ENCODE measurements at regions not wholly inside any gene's neighbourhood (a gene's known extent, or its start where the extent isn't known, plus 50 kb on each side); places are given as distances from the start of the nearest gene placed in this dataset.

GRCh38 chr13:44045180-44045562 lies 165.5 kb downstream of the LACC1 start:
- peaks cover 5% of the 10 kb centered on the region for H3K27me3 ChIP-seq (ENCODE audit: control insufficient read depth, insufficient read depth, low read length)
- no peaks in the 10 kb centered on the region for H3K9me3 ChIP-seq (ENCODE audit: control insufficient read depth, insufficient read depth, low read depth, low read length)
- DNase-seq (ENCODE audit: low read depth in 2 of 2): no peak
- H3K79me2 ChIP-seq (ENCODE audit: control insufficient read depth, insufficient read depth, low read length): no peaks in the 10 kb centered on the region
- H3K9ac ChIP-seq (ENCODE audit: insufficient read depth, low read length): no peak overlapping the region
- H3K4me3 ChIP-seq (replicated peaks in 1 of 4; ENCODE audit: control extremely low read depth in 1 of 4, insufficient read depth in 1 of 4, low read depth in 3 of 4, low read length in 4 of 4): no peak overlapping the region
- H4K20me1 ChIP-seq (ENCODE audit: control insufficient read depth, extremely low read depth, insufficient read depth, low read length): no peaks in the 10 kb centered on the region
- H3K27ac ChIP-seq (ENCODE audit: insufficient read depth, low read length): no peak overlapping the region
- TF ChIP-seq EZH2 (IDR thresholded peaks at IDR 0.05; ENCODE audit: low read length, missing control alignments): no peak
- TF ChIP-seq, protein P1, sequence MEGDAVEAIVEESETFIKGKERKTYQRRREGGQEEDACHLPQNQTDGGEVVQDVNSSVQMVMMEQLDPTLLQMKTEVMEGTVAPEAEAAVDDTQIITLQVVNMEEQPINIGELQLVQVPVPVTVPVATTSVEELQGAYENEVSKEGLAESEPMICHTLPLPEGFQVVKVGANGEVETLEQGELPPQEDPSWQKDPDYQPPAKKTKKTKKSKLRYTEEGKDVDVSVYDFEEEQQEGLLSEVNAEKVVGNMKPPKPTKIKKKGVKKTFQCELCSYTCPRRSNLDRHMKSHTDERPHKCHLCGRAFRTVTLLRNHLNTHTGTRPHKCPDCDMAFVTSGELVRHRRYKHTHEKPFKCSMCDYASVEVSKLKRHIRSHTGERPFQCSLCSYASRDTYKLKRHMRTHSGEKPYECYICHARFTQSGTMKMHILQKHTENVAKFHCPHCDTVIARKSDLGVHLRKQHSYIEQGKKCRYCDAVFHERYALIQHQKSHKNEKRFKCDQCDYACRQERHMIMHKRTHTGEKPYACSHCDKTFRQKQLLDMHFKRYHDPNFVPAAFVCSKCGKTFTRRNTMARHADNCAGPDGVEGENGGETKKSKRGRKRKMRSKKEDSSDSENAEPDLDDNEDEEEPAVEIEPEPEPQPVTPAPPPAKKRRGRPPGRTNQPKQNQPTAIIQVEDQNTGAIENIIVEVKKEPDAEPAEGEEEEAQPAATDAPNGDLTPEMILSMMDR (conservative IDR thresholded peaks at IDR 0.05 in 1 of 2, IDR thresholded peaks at IDR 0.05 in 1 of 2; ENCODE audit: low read depth in 1 of 2, low read length in 2 of 2): no peak
- no peaks in the 10 kb centered on the region for H3K36me3 ChIP-seq (ENCODE audit: control insufficient read depth, insufficient read depth, low read length)
- H3K4me1 ChIP-seq (ENCODE audit: control insufficient read depth, extremely low read depth, insufficient read depth, low read length): no peaks in the 10 kb centered on the region
- no peak overlapping the region for H3K4me2 ChIP-seq (ENCODE audit: extremely low read depth, insufficient read depth, low read length)
- H2AFZ ChIP-seq (ENCODE audit: low read length): no peak overlapping the region

DNA sequence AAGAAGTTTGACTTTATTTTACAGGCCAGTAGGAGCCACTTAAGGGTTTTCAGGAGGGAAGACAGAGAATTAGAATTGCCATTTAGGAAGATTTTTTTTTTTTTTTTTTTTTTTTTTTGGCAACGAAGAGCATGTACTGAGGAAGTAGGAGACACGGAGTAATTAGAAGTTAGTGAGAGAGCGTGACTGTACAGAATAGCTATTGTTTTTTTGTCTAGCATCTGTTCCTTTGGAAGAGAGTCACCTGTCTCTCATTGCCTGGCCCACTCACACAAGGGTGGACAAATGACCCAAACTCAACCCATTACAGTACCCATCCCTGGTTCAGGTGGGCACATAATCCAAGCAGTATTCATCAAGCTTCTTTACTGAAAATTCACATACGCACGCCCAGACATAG lies 166.7 kb downstream of the LACC1 start:
- DNase-seq (ENCODE audit: low read depth in 2 of 2): no peak
- Histone ChIP-seq H3K9ac (ENCODE audit: insufficient read depth, low read length) (no peak overlapping the region), H3K4me3 (replicated peaks in 1 of 4; ENCODE audit: control extremely low read depth in 1 of 4, insufficient read depth in 1 of 4, low read depth in 3 of 4, low read length in 4 of 4) (no peak overlapping the region), H3K36me3 (ENCODE audit: control insufficient read depth, insufficient read depth, low read length) (no peaks in the 10 kb centered on the region), H3K4me2 (ENCODE audit: extremely low read depth, insufficient read depth, low read length) (no peak overlapping the region), H3K9me3 (ENCODE audit: control insufficient read depth, insufficient read depth, low read depth, low read length) (no peaks in the 10 kb centered on the region), H2AFZ (ENCODE audit: low read length) (no peak overlapping the region), H4K20me1 (ENCODE audit: control insufficient read depth, extremely low read depth, insufficient read depth, low read length) (no peaks in the 10 kb centered on the region), H3K79me2 (ENCODE audit: control insufficient read depth, insufficient read depth, low read length) (no peaks in the 10 kb centered on the region), H3K27me3 (ENCODE audit: control insufficient read depth, insufficient read depth, low read length) (peaks cover 5% of the 10 kb centered on the region), H3K4me1 (ENCODE audit: control insufficient read depth, extremely low read depth, insufficient read depth, low read length) (no peaks in the 10 kb centered on the region), H3K27ac (ENCODE audit: insufficient read depth, low read length) (no peak overlapping the region)
- TF ChIP-seq EZH2 (IDR thresholded peaks at IDR 0.05; ENCODE audit: low read length, missing control alignments): no peak
- TF ChIP-seq, protein P1 (conservative IDR thresholded peaks at IDR 0.05 in 1 of 2, IDR thresholded peaks at IDR 0.05 in 1 of 2; ENCODE audit: low read depth in 1 of 2, low read length in 2 of 2): no peak

GRCh38 chr13:44048326-44048725 lies 168.6 kb downstream of the LACC1 start:
- TF ChIP-seq EZH2 (IDR thresholded peaks at IDR 0.05; ENCODE audit: low read length, missing control alignments): no peak
- TF ChIP-seq, protein P1 (conservative IDR thresholded peaks at IDR 0.05 in 1 of 2, IDR thresholded peaks at IDR 0.05 in 1 of 2; ENCODE audit: low read depth in 1 of 2, low read length in 2 of 2): peak in 1 of 2 donors; percentile 22
- peak in 1 of 2 donors; percentile 25 for DNase-seq (ENCODE audit: low read depth in 2 of 2)
- Histone ChIP-seq H3K9me3 (ENCODE audit: control insufficient read depth, insufficient read depth, low read depth, low read length) (no peaks in the 10 kb centered on the region), H3K79me2 (ENCODE audit: control insufficient read depth, insufficient read depth, low read length) (no peaks in the 10 kb centered on the region), H3K4me2 (ENCODE audit: extremely low read depth, insufficient read depth, low read length) (no peak overlapping the region), H3K4me1 (ENCODE audit: control insufficient read depth, extremely low read depth, insufficient read depth, low read length) (no peaks in the 10 kb centered on the region), H3K27me3 (ENCODE audit: control insufficient read depth, insufficient read depth, low read length) (peaks cover 5% of the 10 kb centered on the region), H3K27ac (ENCODE audit: insufficient read depth, low read length) (no peak overlapping the region), H3K36me3 (ENCODE audit: control insufficient read depth, insufficient read depth, low read length) (no peaks in the 10 kb centered on the region), H3K9ac (ENCODE audit: insufficient read depth, low read length) (no peak overlapping the region), H2AFZ (ENCODE audit: low read length) (no peak overlapping the region), H4K20me1 (ENCODE audit: control insufficient read depth, extremely low read depth, insufficient read depth, low read length) (no peaks in the 10 kb centered on the region), H3K4me3 (replicated peaks in 1 of 4; ENCODE audit: control extremely low read depth in 1 of 4, insufficient read depth in 1 of 4, low read depth in 3 of 4, low read length in 4 of 4) (no peak overlapping the region)

Measured in fibroblast of lung (primary cell).